Activated naive CD4-positive, alpha-beta T cell treated with Interleukin-2 at 50 U/mL for 16 hours (primary cell): ENCODE measurements at regions not wholly inside any gene's neighbourhood (a gene's known extent, or its start where the extent isn't known, plus 50 kb on each side); places are given as distances from the start of the nearest gene placed in this dataset.
"Not testable (repeated sequence)": the region's sequence is repeated elsewhere in the genome, so short reads cannot be mapped to it uniquely, and the experiment has no call there.

Source experiments
- DNase-seq: peaks from one replicate; pipeline ENCODE4 v3.0.0-alpha.2; 2020

DNA sequence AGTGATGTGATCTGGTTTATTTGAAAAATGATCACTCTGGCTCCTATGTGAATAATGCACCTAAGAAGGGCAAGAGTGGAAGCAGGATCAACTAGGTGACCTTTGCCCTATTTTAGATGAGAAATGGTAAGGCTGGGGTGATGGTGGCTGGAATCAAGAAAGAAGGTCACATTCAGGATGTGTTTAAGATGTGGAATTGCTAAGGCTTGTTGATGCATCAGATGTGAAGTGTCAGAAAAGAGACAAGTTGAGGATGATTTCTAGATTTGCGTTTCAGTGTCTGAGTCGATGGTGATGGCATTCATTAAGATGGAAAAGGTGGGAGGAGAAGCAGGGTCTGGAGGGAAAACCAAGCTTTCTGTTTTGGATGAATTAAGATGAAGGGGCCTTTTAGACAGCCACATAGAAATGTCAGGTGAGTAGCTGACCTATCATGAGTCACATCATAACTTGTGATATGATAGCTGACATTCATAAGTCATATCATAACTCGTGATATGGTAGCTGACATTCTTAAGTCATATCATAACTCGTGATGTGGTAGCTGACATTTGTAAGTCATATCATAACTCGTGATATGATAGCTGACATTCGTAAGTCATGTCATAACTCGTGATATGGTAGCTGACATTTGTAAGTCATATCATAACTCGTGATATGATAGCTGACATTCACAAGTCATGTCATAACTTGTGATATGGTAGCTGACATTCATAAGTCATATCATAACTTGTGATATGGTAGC, 101.2 kb upstream of the SEC11C start:
- DNase-seq, result no peak

DNA sequence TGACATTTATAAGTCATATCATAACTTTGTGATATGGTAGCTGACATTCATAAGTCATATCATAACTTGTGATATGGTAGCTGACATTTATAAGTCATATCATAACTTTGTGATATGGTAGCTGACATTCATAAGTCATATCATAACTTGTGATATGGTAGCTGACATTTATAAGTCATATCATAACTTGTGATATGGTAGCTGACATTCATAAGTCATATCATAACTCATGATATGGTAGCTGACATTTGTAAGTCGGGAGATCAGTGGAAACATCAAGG, 100.7 kb upstream of the SEC11C start:
- DNase-seq, result not testable (repeated sequence)

DNA sequence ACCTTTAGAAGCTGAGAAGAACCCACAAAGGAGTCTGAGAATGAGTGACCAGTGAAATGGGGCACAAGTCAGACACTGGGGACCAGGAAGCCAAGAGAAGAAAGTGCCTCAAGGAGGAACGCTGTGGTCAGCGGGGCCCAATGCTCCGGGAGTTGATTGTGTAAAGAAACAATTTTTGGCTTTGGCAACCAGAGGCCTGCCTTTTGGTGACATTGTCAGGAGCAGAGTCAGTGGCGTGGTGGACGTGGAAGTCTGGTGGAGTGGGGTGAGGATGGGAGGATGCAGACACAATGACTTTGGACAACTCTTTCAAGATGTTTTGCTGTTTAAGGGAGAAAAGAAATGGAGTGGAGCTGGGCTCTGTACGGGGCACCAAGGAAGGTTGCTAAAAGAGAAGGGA, 100.2 kb upstream of the SEC11C start:
- DNase-seq, result no peak

DNA sequence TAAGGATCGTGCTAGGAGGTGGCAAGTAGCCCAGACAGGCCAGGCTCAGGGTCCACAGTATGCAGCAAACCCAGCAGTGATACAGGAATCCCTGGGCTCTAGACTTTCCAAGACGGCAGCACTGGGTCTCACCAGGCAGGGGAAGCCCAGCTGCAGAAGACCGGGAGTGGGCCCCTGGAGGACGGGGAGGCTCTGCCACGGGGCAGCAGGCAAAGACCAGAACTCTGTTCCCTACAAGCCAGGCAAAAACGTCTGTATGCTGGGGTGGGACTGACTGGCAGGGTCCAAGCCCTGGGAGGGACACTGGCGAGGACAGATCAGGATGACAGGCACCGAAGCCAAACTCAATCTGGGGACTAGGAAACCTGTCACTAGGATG, 98.9 kb upstream of the SEC11C start:
- no peak for DNase-seq

DNA sequence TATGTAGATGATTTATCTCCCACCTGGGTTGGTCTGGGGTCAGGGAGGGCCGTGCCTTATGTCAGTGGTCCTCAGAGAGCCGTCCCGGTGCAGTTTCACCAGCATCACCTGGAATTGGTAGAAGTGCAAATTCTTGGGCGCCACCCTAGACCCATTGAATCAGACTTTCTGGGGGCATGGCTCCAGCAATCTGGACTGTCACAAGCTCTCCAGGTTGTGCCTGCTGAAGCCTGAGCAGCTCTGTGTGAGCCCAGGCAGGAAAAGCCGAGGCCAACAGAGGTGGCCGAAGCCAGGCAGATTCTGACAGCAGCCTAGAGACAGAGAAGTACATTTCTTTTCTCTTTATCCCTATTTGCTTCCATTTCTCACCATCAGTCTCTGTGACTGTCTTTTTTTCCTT, 98.4 kb upstream of the SEC11C start:
- DNase-seq, result no peak

DNA sequence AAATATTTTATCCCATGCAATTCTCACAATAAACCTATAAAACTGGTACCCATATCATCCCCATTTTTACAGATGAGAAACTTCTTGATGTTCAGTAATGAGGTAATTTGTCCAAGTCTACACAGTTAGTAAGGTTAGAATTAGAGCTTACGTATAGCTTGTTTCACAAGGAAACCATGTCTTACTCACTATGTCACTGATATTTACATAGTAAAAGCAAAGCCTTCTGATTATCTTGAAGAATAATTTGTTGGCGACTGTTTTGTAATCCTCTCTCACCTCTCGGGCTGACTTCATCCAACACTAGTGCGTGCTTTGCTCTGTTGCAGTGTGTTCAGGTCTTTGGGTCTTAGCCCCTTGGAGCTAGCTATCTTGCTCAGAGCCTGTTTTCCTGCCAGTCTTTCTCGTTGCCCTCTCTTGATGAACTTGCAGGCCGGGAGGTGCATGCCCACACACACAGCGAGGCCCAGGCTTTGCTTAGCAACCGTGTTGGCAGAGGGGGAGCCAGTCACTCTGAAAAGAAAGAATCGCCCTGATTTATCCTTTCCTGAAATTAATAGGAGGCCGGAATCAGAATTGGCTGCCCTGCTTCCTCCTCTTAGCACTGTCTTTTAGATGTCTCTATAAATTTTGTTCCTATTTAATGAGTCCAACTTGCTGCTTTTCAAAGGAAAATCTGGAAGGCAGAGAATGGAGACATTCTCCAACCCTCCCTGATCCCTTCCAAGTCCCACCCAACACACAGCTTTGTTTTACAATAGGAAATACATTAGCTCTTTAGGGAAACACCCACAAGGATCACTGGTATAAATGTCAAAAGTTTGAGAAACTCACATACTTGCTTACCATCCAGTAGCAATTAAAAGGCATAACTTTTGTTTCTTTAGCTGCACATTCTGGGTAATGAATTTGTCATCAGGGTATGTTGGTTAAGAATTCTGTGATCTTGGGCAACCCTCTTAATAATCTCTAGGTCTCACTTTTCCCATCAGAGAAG, 97.6 kb upstream of the SEC11C start:
- DNase-seq, result no peak

DNA sequence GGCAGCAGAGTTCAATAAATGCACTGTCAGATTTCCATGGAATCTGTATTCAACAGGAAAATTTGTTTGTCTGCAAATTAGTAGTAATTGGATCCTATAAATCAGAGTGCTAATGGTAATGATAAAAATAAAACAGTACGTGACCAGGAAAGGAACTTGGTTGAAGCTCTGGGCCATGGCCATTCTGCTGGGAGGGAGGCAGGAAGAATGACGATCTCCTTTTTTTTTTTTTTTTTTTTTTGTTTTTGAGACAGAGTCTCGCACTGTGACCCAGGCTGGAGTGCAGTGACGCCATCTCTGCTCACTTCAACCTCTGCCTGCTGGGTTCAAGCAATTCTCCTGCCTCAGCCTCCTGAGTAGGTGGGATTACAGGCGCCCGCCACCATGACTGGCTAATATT, 94.8 kb upstream of the SEC11C start:
- no peak for DNase-seq

DNA sequence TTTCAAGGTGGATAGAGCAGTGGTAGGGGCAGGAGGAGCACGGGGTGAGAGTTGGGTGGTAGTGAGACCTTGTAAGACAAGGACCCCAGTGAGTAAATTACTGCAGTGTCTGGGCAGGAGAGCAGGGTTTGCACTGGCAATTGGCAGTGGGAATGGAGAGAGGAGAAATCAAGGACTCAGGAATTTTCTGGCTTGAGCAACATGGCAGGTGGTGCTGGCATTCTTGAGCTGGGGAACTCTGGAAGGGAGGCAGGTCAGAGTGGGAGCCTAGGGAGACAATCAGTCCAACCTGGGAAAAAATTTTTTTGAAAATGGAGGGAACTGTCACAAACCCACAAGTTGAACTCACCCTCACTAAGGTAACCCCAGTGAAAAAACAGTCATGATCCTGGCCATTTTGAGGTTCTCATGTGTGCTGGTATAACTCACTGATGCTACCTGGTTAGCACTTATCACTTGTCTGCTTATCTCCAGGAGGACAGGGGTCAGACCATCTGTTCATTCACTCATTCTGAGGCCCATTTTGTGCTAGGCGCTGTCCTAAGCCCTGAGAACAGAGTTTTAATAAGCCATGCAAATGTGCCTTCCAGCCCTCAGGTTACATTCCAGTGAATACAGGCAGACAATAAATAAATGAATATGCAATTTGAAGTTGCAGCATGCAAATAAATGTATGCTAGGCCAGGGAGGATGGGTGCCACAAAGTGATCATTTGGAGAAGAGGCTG, 92.2 kb upstream of the SEC11C start:
- no peak for DNase-seq

DNA sequence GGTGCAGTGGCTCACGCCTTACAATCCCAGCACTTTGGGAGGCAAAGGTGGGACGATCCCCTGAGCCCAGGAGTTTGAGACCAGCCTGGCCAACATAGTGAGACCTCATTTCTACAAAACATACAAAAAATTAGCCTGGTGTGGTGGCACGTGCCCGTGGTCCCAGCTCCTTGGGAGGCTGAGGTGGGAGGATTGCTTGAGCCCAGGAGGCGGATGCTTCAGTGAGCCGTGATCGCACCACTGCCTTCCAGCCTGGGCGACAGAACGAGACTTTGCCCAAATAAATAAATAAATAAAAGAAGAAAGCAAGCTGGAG, 91.7 kb upstream of the SEC11C start:
- DNase-seq, result no peak

DNA sequence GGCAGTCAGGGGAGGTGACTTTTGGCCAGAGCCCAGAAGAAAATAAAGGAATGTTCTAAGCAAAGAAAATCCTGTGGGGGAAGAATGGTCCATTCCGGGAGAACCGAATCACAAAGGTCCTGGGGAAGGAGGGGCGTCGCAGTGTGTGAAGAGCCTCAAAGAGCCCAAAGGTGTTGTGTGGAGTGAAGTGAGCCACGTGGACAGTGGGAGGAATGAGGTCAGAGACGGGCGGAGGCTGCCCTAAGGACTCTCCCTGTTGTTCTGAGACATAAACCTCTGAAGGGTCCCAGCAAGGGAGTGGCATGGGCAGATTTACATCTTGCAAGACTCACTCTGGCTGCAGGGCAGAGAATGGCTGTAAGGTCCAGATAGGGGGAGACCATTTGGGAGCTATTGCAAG, 91.3 kb upstream of the SEC11C start:
- DNase-seq, result no peak

DNA sequence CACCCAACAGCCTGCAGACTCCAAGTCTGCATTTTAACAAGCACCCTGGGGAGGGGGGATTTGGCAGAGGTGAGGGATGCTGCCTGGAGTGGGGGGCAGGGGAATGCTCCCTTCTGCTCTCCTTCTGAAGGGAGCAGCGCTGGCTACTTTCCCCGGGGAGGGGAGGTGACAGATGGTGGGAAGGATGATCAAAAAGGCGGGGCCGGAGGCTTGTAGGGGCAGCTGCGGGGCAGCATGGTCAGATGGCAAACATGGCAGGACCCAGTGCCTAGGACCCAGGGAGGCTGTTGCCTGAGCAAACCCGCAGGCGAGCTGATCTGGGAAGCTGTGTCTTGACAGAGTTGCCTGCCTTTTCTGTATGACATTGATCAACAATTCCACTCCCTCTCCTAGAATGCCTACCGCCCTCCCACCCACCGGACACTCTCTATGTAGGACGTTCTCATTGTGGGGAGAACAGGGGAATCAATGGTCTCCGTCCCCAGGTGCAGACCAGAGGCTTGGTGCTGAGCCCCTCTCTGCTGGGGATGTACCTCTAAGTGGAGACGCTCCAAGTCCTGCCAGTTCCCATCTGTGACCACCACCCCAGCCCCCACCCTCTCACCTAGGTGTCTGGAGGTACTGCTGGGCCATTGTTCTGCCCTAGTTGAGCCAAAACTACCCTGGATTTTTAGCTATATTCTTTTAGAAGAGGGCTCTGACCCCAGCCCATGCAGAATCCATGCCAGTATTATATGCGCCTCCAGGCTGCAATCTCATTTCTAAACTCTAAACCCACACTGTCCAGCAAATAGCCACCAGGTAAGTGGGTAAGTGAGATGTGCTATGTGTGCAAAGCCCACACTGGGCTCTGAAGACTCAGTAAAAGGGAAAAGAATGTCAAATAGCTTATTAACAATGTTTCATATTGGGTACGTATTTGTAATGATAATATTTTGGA, 89.7 kb upstream of the SEC11C start:
- DNase-seq, result no peak

DNA sequence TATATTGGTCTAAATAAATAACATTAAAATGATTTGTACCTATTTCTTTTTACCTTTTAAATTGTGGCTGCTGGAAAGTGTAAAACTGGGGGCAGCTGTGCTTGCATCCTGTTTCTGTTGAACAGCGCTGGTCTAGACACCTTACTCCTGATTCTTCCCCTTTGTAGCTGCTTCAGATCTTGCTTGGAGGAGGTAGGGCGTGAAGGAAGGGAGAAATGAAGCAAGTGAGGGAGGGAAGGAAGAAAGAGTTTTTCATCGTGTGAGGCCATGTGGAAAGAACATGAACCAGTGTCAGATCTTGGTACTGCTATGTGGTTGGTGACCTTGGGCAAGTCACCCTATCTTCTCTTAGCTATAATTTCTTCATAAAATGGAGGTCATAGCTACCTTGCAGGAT, 89.0 kb upstream of the SEC11C start:
- no peak for DNase-seq

DNA sequence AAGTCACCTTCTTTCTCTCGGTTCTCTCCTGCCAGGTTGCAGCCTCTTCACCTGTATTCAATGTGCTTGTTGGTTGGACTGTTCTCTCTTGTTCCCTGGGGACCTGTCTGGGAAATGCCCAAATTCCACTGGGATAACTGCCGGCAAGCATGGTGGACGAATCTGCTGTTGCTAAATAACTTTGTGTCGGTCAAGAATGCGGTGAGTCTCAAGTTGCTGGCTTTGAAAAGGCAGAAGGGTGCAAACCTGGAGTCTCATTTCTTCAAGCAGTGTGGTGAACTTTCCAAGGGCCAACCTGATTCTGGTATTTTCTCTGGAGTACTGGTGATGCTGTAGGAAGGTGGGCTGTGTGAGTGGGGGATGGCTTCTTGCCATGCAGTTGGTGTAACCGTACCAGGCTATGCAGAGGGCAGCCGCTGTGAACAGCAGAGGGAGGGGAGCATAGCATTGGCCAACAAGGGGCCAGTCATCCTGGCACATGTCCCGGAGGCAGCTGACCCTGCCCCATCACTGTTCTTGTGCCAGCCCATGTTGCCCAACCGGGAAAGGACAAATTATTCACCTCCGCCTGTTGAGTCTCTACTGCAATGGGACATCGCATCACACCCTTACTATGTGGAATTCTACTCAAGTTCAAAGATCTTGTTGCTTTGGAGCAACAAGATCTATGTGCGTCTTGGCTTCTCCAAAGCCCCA, 88.1 kb upstream of the SEC11C start:
- DNase-seq, result no peak

DNA sequence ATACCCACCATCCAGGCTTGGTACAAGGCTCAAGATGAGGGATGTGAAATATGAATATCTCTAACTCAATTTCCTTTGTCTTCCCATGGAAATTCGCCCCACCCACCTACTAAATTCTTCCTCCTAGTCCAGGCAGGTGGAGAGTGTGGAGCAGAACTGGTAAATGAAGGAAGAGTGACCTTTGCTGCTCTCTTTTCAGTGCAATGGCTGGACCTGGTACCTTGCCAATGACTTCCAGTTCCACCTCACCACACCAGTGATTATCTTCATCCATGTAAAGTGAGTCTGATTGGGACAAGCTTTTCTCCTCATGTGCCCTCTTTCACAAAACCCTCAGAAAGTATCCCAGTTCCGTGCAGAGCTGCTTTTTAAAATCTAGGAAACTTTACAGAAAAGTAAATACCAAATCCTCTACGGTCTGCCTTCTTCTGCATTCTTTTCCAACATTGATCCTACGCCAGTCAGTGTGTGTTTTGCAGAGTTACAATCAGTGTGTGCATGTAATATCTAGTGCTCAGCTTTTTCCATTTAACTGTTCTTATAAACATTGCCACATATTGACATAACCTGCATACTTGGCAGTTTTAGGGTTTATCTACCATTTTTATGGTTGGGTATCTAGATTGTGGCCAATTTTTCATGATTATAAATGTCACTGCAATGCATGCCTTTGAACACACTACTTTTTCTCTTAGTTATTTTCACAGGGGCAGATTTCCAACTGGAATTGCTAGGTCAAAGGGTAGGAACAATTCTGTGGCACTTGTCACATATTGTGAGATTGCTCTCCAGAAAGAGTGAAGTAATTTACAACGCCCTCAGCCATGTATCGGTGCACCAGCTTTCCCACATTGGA, 86.5 kb upstream of the SEC11C start:
- DNase-seq, result no peak

DNA sequence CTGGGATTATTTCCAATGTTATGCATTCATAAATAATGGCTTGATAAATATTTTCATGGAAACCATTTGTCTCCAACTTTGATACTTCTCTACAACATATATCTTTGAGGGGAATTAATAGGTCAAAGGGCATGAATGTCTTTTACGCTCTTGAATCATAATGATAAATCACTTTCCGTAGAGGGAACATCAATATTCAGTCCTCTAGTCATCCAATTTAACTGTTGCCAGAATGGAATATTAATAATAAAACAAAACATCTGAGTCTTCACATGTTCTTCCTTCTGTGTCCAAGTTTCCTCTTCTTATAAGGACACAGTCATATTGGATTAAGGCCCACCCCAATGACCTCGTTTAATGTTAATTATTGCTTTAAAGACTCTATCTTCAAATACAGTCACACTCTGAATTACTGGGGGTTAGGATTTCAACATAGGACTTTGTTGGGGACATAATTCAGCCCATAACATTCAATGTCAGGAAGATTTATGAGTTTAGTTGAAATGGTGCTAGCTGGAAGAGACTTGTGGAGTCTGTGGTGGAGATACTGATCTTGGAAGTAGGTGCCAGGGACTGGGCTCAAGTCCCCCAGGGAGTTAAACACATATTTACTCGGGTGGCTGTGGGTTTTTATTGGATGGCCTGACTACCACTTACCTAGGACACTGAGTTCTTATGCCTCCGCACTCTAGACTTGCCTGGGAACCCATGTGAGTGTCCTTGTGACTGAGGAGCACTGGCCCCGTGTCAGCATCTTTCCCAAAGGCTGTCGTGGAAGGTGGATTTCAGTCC, 85.0 kb upstream of the SEC11C start:
- no peak for DNase-seq

DNA sequence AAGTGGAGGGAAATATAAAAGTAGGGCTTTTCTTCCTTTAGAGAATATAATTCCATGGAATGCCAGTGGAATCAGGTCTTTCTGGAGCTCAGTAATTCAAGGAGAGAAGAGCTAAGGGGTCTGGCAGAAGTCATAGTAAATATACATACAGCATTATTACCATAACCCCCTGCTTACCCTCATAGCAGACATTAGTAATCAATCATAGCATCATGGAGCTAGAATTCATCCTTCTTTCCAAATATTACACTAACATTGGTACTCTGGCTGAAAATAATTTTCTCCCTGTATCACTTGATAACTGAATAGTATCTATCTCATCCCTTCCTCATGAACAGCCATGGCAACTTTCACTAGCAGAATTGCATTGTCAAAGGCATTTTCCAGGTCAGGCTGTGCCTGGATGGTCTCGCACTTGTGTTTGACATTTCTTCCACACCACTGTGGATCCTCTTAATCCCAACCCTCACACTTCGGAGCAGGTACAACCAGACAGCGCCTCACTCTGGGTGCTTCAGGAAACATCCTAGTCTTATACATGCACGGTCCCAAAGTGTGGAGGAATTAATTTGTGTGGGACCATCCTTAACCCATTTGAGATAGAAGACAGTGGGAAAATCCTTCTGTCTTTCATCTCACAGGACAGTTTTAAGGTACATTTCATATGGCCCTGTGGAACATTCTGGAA, 84.2 kb upstream of the SEC11C start:
- DNase-seq, result no peak

DNA sequence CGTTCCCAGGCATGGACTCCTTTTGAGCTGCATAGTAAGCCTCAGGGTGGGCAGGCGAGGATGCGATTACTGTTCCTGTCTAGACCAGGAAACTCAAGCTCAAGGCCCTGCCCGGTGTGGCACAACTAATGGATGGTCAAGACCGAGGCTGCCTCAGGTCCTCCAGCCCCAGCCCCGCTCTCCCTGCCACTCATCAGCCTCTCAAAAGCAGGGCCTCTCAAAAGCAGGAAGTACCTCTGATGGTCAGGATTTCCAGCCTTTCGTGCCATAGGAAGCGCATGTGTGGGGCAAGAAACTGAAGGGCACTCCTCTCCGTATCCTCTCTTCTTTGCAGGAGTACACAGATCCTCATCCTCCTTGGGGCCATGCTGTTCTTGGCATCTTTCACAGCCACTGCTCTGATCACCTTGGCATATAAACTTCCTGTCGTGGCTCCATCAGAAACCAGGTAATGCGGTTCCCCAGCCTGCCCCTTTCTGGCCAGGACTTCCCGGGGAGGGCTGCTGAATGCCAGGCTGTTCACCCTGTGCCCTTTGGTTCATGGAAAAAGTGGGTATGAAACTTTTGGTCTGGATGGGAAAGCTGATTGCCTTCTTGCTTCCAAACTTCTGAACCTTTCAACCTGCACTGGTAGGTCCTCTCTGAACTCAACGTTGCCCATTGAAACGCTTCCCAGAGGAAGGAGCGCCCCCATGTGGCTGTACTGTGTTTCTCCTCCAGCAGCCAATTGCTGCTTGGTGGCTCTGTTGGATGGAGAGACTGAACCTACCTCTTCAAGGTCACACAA, 82.8 kb upstream of the SEC11C start:
- DNase-seq, result peak; percentile 29

DNA sequence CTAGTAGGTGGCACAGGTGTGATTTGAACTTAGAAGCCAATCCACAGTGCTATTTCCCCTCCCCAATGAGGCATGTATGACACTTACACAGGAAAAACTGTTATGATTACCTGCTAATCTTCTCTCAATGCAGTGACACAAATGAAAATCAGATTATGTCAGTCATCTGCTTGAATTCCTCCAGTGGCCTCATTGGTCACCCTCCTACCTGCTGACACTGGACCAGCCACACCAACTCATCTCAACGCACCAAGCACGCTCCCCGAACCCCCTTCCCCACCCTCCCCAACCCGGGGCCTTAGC, 82.2 kb upstream of the SEC11C start:
- no peak for DNase-seq

DNA sequence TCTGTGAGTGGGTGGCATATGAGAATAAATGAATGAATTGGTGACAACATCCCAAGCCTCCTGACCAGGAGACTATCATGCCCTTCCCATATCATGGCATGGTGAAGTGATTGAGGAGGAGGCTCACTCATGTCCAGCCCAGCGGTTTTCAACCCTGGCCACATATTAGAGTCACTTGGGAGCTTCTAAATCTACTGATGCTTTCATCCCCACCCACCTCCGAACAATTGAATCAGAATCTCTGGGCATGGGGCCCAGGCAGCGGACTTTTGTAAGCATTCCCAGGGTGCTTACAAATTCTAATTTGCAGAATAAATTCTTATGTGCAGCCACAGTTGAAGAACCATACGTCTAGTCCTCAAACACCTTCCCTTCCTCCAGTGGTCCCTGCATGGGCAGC, 81.7 kb upstream of the SEC11C start:
- no peak for DNase-seq
